GM21360 (cell line): ENCODE measurements at regions not wholly inside any gene's neighbourhood (a gene's known extent, or its start where the extent isn't known, plus 50 kb on each side); places are given as distances from the start of the nearest gene placed in this dataset.
"Not testable (repeated sequence)": the region's sequence is repeated elsewhere in the genome, so short reads cannot be mapped to it uniquely, and the experiment has no call there.

Source experiments
- ATAC-seq: cut with Tn5 transposase; IDR thresholded peaks from one replicate; pipeline ENCODE4 v1.9.1; 2021; ENCODE audit warnings: mild to moderate bottlenecking, moderate library complexity; ENCODE audit not compliant: unreplicated experiment

DNA sequence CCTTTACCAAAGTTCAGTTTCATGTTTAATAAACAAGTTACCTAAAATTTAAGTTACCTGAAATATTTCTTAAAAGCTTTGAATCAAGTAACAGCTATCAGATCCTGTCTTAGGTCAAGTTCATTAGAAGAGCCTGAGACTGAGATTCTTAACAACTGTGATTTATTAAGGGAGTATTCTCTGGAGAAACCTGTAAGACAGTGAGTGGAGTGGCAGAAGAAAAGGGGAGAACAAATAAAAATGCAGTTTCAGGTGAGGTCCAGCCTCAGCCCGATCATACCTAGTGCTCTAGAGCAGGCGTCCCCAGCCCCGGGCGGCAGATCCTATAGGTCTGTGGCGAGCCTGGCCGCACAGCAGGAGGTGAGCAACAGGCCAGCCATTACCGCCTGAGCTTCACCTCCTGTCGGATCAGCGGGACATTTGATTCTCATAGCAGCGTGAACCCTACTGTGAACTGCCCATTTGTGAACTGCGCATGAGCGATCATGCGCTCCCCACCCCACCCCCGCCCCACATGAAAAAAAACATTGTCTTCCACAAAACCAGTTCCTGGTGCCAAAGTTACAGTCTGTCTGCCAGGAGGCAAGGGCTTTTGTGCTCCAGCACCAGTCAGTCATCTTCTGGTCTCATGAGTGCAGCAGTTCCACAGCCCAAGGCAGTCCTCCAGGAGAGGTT is 59.2 kb upstream of the ADGRB3 start:
- ATAC-seq, result no peak

GRCh38 chr6:68572975-68573374 is 62.1 kb upstream of the ADGRB3 start:
- ATAC-seq, result no peak

DNA sequence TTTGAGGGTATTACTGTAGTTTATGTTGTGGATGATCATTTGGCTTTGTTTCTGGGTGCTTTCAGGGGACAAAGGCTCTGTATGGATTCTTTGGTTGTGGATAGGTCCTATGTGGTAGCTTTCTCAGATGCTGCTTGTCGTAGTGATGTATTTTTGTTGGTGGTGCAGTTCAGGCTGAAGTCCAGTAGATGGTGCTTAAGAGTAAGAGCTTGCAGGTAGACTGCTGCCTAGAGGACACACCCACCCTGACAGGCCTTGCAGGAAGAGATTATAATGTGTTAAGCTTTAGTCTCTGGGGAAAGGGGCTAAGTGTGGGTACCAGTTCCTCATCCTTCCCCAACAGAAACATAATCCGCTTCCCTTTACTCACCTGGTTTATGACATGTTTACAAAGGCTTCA is 62.6 kb upstream of the ADGRB3 start:
- ATAC-seq, result peak; percentile 96

DNA sequence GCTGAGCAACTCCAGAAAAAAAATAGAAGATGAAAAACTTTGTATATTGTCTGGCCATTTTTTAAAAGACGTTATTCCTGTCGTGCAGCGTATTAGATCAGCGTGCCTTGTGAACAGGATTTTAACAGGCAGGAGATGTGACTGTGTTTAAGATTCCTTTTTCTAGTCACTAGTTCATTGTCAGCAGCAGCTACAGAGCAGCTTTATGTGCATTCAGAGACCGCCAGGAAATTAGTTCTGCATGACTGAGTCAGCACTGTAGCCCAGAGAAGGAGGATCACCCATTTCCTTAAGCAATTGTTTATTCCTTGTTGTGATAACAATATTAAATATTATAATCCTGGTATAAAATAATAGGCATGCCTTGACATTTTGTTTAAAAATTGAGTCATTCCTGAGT is 75.4 kb upstream of the ADGRB3 start:
- no peak for ATAC-seq

GRCh38 chr6:68559070-68559469 is 76.0 kb upstream of the ADGRB3 start:
- no peak for ATAC-seq

- no peak for ATAC-seq
These were observed 88.5 kb upstream of the ADGRB3 start for GRCh38 chr6:68546620-68547019.

- ATAC-seq, result no peak
These were observed 90.6 kb upstream of the ADGRB3 start for GRCh38 chr6:68544450-68544849.

DNA sequence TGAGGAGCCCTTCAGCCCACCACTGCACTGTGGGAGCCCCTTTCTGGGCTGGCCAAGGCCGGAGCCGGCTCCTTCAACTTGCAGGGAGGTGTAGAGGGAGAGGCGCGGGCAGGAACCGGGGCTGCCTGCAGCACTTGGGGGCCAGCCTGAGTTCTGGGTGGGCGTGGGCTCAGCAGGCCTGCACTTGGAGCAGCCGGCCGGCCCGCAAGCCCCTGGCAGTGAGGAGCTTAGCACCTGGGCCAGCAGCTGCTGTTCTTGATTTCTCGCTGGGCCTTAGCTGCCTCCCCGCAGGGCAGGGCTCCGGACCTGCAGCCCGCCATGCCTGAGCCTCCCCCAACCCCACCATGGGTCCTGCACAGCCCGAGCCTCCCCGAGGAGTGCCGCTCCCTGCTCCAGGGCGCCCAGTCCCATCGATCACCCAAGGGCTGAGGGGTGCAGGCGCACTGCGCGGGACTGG is 101.7 kb upstream of the ADGRB3 start:
- ATAC-seq, result no peak

DNA sequence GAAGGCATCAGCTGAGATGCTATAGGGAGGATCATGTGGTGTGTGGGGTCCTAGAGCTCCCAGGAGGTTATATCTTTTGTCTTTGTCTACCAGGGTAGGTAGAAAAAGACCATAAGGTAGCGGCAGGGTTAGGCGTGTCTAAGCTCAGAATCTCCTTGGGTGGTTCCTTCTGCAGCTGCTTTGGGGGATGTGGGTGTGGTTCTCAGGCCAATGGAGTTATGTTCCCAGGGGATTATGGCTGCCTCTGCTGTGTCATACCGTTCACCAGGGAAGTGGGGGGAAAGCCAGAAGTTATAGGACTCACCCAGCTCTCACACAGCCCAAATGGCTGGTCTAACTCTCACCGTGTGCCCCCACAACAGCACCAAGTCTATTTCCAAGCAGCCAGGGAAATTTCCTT is 107.4 kb upstream of the ADGRB3 start:
- ATAC-seq, result no peak

DNA sequence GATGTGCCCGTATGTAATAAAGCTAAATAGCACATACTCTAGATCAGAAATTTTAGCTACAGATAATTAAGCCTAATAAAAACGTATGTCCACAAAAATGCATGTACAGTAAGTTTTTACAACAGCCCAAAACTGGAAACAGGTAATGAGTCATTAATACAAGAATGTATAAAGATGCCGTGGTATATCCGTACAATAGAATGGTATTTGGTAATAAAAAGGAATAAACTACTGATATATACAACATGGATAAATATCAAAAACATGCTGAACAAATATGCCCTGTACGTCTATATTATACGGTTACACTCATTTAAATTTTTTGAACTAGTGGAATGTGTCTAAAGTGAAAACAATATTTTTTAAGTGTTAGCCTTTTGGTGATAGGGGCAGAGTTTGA is 128.2 kb upstream of the ADGRB3 start:
- no peak for ATAC-seq

- no peak for ATAC-seq
These were observed 132.1 kb upstream of the ADGRB3 start for GRCh38 chr6:68502946-68503345.

DNA sequence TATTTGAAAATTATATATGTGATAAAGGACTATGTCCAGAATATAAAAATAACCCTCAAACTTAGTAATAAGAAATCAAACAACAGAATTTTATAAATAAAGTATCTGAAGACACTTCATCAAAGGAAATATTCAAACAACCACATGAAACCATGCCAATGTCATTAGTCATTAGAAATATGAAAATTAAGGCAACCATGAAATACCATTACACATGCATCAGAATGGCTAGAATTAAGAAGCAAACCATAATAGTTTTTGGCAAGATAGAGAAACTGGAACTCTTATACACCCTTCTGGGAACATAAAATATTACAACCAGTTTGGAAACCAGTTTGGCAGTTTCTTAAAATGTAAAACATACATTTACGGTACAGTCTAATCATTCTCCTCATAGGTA is 137.2 kb upstream of the ADGRB3 start:
- no peak for ATAC-seq

GRCh38 chr6:68494880-68495279 is 140.2 kb upstream of the ADGRB3 start:
- not testable (repeated sequence) for ATAC-seq

- ATAC-seq, result no peak
These were observed 158.5 kb upstream of the ADGRB3 start for GRCh38 chr6:68476611-68477010.

- ATAC-seq, result no peak
These were observed 161.5 kb upstream of the ADGRB3 start for GRCh38 chr6:68473433-68474210.

GRCh38 chr6:68468244-68468884 is 166.7 kb upstream of the ADGRB3 start:
- no peak for ATAC-seq

DNA sequence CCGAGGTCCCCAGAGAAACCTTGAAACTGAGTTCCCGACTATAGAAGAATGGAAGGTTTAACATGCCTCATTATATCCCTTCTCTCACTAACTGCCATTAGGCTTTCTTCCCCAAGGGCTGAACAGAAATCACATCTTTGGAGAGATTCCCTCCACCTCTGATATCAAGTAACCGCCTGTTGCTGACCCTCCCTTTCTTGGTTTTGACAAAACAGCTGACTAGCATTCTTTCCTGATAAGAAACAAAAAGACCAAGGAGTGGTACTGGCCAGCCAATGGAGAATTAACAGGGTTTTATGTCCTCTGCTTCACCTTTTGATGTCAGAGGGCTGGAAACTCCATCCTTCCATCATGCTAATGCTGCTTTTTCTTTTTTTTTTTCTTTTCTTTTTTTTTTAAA is 176.6 kb upstream of the ADGRB3 start:
- no peak for ATAC-seq

GRCh38 chr6:68447112-68447511 is 188.0 kb upstream of the ADGRB3 start:
- no peak for ATAC-seq

GRCh38 chr6:68445926-68446325 is 189.2 kb upstream of the ADGRB3 start:
- no peak for ATAC-seq

- no peak for ATAC-seq
These were observed 191.4 kb upstream of the ADGRB3 start for GRCh38 chr6:68443704-68444103.

DNA sequence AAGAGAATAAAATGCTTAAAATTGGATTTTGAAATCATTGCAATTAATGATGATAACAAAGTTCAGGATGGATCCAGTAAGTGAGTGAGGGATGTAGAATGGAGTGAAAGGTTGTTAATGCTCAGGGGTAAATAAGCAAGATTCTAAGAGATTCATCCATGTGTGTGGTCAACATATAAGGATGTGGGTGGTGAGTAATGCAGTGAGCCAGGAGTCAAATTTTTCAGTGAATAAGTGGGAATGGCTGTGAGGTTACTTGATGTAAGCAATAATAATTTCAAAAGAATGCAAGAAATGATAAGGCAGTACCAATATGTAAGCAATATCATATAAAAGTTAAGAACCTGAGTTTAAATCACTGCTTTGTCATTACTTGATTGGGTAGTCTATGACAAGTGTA is 207.5 kb upstream of the ADGRB3 start:
- no peak for ATAC-seq

DNA sequence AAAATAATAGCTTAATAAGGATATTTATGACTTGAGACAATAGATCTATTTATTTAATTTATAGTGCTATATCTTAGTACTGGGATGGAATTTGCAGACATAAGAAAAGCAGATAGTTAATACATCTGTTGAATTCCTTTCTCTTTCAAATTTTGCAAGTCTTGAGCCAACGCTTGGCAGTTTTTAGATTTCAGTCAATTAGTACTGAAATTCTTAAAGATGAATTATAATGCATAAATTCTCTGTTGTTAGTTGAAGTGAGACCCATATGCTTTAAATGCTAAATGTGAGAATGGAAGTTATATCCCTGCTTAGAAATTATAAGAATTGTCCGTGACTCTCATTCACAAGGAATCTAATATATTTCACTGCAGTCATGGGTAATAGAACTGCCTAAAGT is 225.1 kb upstream of the ADGRB3 start:
- no peak for ATAC-seq
